OCI-LY7 (cell line): ENCODE measurements at regions not wholly inside any gene's neighbourhood (a gene's known extent, or its start where the extent isn't known, plus 50 kb on each side); places are given as distances from the start of the nearest gene placed in this dataset.

Source experiments
- BruUV-seq: library from RNA; stranded (reverse); fragments of 400-500 nt; replicated peaks from 2 replicates; lab custom pipeline; 2021; lab: Mats Ljungman, UMichigan
- CTCF ChIA-PET: fragments of 300-600 bp; sonication (Branson Sonifier 250); formaldehyde crosslinking; loops from one replicate; lab custom pipeline; 2022; ENCODE audit warnings: antibody characterized with exemption; ENCODE audit not compliant: unreplicated experiment; lab: Charles Lee
- POLR2A ChIA-PET: fragments of 300-600 bp; sonication (Branson Sonifier 250); formaldehyde crosslinking; loops from one replicate; lab custom pipeline; 2022; ENCODE audit warnings: antibody characterized with exemption; lab: Charles Lee
- DNase-seq: peaks from one replicate; pipeline ENCODE4 v3.0.0-alpha.2; 2015; ENCODE audit warnings: low spot score
- H2AFZ ChIP-seq: fragments of 200-600 bp; sonication (generic), shearing (Covaris generic); 2 replicates; pipeline ENCODE4 v1.6.1; 2014; ENCODE audit warnings: mild to moderate bottlenecking, antibody characterized with exemption, low read length, moderate library complexity
- H3K27ac ChIP-seq: fragments of 200-600 bp; sonication (generic); 2 replicates; pipeline ENCODE4 v1.5.1; 2014; ENCODE audit warnings: mixed run types, low read depth, mild to moderate bottlenecking, moderate library complexity, low read length, inconsistent platforms; ENCODE audit not compliant: poor library complexity, severe bottlenecking
- H3K36me3 ChIP-seq: fragments of 200-600 bp; sonication (generic); 2 replicates; pipeline ENCODE4 v1.6.1; 2014; ENCODE audit warnings: mild to moderate bottlenecking, antibody characterized with exemption, low read length, moderate library complexity, mixed read lengths; ENCODE audit not compliant: insufficient read depth
- H3K4me1 ChIP-seq: fragments of 200-600 bp; sonication (generic); 2 replicates; pipeline ENCODE4 v1.5.1; 2014; ENCODE audit warnings: mild to moderate bottlenecking, low read length; ENCODE audit not compliant: insufficient read depth, poor library complexity, severe bottlenecking
- H3K4me2 ChIP-seq: fragments of 200-600 bp; sonication (generic); 2 replicates; pipeline ENCODE4 v1.6.1; 2014; ENCODE audit warnings: mild to moderate bottlenecking, low read length
- H3K4me3 ChIP-seq: fragments of 200-600 bp; sonication (generic); 2 replicates; pipeline ENCODE4 v1.5.1; 2014; ENCODE audit warnings: mild to moderate bottlenecking, low read depth, low read length; ENCODE audit not compliant: poor library complexity, severe bottlenecking
- H3K79me2 ChIP-seq: fragments of 200-600 bp; sonication (generic); 2 replicates; pipeline ENCODE4 v1.6.1; 2016; ENCODE audit warnings: low read depth, mild to moderate bottlenecking, low read length, moderate library complexity, mixed read lengths; ENCODE audit not compliant: insufficient read depth
- H3K9me2 ChIP-seq: fragments of 200-600 bp; sonication (generic); 2 replicates; pipeline ENCODE4 v1.6.1; 2016; ENCODE audit warnings: mild to moderate bottlenecking, low read length, mixed read lengths; ENCODE audit not compliant: insufficient read depth
- H3K9me3 ChIP-seq: fragments of 200-600 bp; sonication (generic); 2 replicates; pipeline ENCODE4 v1.6.1; 2014; ENCODE audit warnings: mild to moderate bottlenecking, mixed run types, low read length, mixed read lengths
- H4K20me1 ChIP-seq: fragments of 200-600 bp; sonication (generic); 2 replicates; pipeline ENCODE4 v1.6.1; 2014; ENCODE audit warnings: mild to moderate bottlenecking, antibody characterized with exemption, low read length, moderate library complexity, mixed read lengths; ENCODE audit not compliant: insufficient read depth
- CTCF ChIP-seq: fragments of 200-600 bp; sonication (generic); conservative IDR thresholded peaks from 2 replicates; pipeline ENCODE4 v1.5.1; 2014; ENCODE audit warnings: mild to moderate bottlenecking, antibody characterized with exemption, low read length, moderate library complexity, mixed read lengths
- EZH2phosphoT487 ChIP-seq: fragments of 200-600 bp; sonication (generic); IDR thresholded peaks from 2 replicates; pipeline ENCODE4 v1.6.1; 2018; ENCODE audit warnings: low read depth, borderline replicate concordance, mild to moderate bottlenecking, mixed run types, antibody characterized with exemption, low read length, moderate library complexity, mixed read lengths
- intact Hi-C: fragments of 100-400 bp; cut with micrococcal nuclease; formaldehyde crosslinking; loops from one replicate; pipeline ENCODE4 v1.10.0; 2022; ENCODE audit not compliant: unreplicated experiment

DNA sequence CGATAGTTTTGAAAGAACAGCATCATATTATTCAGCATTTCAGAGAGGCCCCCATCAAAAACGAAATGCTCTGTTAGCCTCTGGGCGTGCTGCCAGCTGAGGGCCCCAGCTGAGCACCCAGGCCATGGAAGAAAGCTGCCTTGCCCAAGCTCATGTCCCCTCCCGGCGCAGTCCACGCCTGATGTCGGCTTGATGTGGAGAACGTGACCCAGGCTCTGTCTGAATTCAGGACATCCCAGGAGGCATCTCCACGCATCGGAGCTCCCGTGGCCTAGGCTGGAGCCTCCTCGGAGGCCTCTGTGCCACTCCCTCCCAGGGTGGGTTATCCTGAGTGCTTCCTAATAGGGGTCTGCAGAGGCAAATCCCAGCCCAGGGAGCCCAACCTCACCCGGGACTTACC is 218.3 kb upstream of the AKR1E2 start:
- intact Hi-C loops = no loop called here
- Histone ChIP-seq H3K9me2 (no peaks in the 10 kb centered on the region), H3K4me2 (no peak overlapping the region), H2AFZ (no peak overlapping the region), H3K4me1 (no peaks in the 10 kb centered on the region), H3K79me2 (no peaks in the 10 kb centered on the region), H3K36me3 (no peaks in the 10 kb centered on the region), H3K9me3 (no peaks in the 10 kb centered on the region), H3K27ac (no peak overlapping the region), H3K4me3 (no peak overlapping the region), H4K20me1 (no peaks in the 10 kb centered on the region)
- ChIA-PET POLR2A (no interaction called here), CTCF (no interaction called here)
- no TSS peak for BruUV-seq
- no peak for DNase-seq
- no peak for TF ChIP-seq CTCF
- no peak for TF ChIP-seq EZH2phosphoT487

- no peak for TF ChIP-seq EZH2phosphoT487
- TF ChIP-seq CTCF = no peak
- Histone ChIP-seq H3K4me2 (no peak overlapping the region), H3K27ac (no peak overlapping the region), H3K4me1 (no peaks in the 10 kb centered on the region), H3K9me2 (no peaks in the 10 kb centered on the region), H4K20me1 (no peaks in the 10 kb centered on the region), H3K4me3 (no peak overlapping the region), H3K9me3 (no peaks in the 10 kb centered on the region), H3K36me3 (no peaks in the 10 kb centered on the region), H3K79me2 (no peaks in the 10 kb centered on the region), H2AFZ (no peak overlapping the region)
- intact Hi-C loops = no loop called here
- DNase-seq = no peak
- ChIA-PET CTCF (no interaction called here), POLR2A (no interaction called here)
- no TSS peak for BruUV-seq
Observed at GRCh38 chr10:4606856-4607636, 219.0 kb upstream of the AKR1E2 start.

DNA sequence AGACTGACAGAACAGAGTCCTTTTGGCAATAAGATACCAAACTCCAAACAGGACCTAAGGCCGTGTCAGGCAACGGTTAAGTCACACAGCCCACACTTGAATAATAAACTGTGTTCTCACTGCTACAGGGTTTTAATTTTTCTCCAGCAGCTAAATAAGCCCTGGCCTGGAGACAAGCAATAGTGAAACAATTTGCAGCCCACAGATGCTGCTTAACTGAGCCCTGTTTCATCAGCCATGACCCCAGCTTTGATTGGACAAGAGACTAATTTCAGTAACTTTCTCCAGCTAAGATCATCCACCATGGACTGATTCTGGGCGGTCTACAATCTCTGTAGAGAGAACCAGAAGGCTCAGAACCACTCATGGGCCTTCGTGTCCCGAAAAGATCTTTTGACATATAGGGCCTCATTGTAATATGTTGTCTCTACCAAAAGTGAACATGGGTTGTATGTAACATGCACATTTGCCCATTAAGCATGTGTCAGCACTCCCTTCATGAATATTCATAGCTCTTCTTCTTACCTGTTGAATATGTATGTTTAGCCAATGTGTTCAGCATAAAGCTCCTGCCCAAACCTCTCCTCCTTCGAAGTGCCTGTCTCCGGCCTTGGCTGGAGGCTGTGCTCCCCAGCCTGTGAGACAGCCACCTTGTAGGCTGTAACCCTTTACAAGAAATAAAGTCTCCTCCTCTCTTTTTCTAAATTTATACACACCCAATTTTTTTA is 223.1 kb upstream of the AKR1E2 start:
- no peaks in the 10 kb centered on the region for H3K79me2 ChIP-seq
- H3K4me1 ChIP-seq = no peaks in the 10 kb centered on the region
- no peaks in the 10 kb centered on the region for H3K9me2 ChIP-seq
- intact Hi-C loops = no loop called here
- no peak overlapping the region for H3K27ac ChIP-seq
- ChIA-PET POLR2A (no interaction called here), CTCF (no interaction called here)
- no peak overlapping the region for H2AFZ ChIP-seq
- no peak for TF ChIP-seq EZH2phosphoT487
- TF ChIP-seq CTCF = no peak
- no peaks in the 10 kb centered on the region for H4K20me1 ChIP-seq
- no peak for DNase-seq
- H3K4me2 ChIP-seq = no peak overlapping the region
- no peak overlapping the region for H3K4me3 ChIP-seq
- H3K36me3 ChIP-seq = no peaks in the 10 kb centered on the region
- no peaks in the 10 kb centered on the region for H3K9me3 ChIP-seq
- no TSS peak for BruUV-seq
